Cortex of kidney (tissue), 1 donor: ENCODE measurements at regions not wholly inside any gene's neighbourhood (a gene's known extent, or its start where the extent isn't known, plus 50 kb on each side); places are given as distances from the start of the nearest gene placed in this dataset.

Experiments
- DNase-seq: peaks from one replicate; lab custom pipeline; 2025; lab: John Stamatoyannopoulos, UW

DNA sequence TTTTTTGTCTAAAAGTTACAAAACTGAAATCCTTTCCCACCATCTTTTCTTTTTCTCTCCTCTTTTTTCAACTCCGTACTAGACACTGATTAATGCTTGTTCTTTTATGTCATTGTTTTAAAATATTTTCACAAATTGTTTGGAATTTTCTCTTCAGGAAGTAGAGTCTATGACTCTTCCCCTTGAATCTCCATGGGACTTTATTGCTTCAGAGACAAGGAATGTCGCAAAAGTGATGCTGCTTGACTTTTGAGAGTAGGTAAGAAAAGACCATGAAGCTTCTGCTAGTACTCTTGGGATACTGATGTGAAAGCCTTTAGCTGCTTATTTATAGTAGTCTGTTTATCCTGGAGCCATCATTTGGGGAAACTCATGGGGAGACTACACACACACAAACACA lies 260.1 kb upstream of the SLC10A2 start:
- DNase-seq, result no peak

DNA sequence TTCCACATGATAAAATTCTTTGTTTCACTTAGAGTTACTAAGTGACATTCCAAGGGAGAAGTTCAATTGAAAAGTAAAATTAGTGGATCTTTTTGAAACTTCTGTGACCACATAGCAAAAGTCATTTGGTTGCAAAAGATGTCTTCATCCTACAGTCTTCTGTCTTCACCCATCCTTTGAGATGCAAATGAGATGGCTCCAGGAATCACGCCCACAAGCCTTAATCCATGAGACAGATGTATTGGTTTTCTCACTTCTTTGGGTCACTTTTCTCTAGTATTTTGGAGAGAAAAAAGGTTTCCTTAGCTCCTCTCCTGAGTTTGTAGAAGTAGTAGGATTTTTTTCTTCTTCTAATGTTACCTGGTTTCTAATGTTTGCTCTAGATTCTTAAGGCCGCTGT lies 259.5 kb upstream of the SLC10A2 start:
- no peak for DNase-seq

DNA sequence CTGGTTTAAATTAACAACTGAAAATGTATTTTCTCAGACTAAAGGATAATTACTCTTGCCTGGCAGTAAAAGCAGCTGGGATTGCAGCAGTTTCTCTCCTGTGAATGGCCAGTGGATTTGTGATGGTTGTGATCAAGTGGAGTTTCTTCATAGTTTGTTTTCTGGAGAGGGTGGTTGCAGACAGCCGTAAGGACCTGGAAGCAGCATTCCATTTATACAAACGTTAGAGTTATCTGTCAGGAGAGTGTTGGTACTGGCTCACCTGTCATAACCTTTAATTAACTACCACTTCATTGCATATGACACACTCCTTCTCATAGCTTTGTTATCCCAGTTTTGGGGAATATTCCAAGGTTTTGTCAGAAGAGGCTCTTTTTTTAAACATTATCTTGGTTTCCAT lies 258.4 kb upstream of the SLC10A2 start:
- no peak for DNase-seq

DNA sequence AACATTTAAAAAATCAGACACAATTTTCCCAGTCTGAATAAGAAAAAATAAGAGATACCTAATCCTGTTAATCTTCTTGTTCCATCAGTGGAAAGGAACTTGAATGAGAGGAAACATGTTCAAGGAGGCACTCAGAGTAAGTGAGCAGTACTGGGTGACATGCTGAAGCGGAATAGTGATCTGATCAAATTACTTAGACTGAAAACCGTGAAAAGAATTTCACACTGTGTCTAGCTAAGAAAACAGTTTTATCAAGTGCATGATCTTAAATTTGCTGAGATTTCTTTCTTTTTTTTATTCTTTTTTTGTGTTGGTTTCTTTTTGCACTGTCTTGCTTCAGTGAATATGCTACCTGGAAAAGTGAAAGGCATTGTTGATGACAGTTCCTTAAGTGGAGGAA lies 249.5 kb upstream of the SLC10A2 start:
- DNase-seq, result no peak

DNA sequence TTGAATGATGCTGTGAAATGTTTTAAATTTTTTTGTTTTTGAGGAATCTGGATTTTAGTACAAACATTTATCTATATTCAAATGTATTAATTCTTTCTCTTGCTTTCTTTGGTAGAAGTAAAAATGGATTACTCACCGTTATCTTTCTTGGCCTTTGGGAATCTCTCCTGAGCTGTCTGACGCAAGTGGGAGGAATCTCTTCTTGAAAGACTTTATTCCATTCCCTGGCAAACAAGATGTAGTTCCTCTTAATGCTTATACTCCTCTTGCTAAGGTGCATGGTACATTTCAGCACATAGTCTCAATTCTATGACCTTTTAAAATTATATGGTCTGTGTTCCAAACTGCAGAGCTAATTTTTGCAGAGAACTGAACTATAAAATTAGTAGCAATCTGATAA lies 246.2 kb upstream of the SLC10A2 start:
- no peak for DNase-seq

DNA sequence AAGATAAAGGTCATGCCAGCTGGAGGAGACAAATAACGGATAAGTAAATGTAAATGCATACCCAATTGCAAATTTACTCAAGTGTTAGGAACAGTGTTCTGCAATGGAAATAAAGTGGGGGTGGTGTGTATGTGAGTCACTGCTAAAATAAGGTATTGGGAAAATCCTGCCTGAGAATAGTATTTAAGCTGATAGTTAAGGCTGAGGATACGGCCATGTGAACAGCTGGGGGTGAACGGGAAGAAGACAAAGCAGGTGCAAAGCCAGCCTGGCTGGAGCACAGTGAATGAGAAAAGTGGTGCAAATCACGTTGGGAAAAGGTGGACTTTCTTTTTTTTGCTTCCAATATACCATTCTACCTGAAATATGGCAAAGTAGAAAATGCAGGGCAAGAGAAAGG lies 242.4 kb upstream of the SLC10A2 start:
- DNase-seq, result no peak

DNA sequence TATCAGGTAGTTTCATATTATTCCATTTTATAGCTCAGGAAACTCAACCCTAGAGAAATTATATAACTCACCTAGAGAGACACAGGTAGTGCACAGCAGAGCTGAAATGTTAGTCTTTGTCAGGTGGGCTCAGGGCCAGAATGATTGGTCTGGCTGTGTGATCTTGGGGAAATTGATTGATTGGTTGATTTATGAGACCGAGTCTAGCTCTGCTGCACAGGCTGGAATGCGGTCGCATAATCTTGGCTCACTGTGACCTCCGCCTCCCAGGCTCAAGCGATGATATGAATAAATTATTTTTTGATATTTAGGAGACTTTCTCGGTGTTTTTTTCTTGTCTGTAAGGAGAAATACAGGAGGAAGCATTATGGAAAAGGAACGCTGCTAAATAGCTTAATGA lies 239.9 kb upstream of the SLC10A2 start:
- DNase-seq, result no peak

DNA sequence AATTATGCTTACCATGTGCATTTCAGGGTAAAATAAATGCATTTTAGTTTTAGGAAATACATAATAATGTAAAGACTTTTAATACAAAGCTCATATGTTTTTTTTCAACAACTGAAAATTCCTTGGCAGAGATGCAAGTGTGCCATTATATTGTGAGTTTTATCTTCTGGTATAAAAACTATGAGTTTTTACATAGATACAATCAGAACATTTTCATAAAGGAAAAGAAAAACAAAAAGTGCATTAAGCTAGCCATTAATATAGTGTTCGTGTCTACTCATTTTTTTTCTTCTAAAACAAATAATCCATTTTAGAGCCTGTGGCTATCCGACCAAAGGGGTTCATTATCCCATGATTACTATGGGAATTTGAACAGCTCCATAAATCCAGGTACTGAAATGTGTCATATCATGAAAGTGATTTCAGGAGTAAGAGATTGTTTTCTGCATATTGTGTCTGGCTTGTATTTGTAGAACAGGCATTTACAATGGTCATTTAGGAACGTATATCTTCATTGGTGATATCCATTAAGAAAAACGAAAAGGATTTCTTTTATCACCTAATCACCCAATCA lies 236.9 kb upstream of the SLC10A2 start:
- DNase-seq, result no peak

DNA sequence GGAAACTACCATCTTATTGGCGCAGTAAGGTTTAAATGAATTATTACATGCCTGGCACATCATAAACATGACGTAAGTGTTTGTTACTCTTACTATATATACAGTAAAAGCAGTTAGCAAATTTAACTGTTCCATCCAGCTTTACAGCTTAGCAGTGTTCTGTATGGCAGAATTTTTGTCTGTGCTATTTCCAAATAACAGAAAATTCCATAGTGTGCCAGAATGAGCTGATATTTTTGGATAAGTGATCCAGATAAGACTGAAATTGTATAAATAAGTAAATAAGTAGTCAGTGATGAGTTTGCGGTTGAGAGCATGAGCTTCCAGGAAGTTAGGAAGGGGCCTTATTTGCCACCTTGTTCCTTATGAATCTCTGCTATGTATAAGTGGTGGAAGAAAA lies 236.5 kb upstream of the SLC10A2 start:
- DNase-seq, result no peak

DNA sequence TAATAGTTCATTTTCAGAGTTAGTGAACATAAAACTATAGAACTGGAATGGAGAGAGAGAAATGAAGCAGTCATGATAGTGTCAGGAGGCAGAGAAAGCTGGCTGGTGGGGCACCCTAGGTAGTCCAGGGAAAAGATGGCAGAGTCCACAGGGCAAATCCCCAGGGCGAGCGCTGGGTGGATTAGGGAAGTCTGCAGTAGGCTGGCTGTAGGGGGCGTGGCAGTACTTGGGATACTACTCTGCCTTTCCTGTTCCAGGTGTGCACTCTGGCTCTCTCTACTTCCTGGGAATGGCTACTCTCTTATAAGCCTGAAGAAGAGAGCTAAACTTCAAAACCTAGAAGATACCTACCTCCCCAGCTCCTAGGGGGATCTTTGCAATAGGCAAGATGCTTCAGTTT lies 232.9 kb upstream of the SLC10A2 start:
- DNase-seq, result no peak

DNA sequence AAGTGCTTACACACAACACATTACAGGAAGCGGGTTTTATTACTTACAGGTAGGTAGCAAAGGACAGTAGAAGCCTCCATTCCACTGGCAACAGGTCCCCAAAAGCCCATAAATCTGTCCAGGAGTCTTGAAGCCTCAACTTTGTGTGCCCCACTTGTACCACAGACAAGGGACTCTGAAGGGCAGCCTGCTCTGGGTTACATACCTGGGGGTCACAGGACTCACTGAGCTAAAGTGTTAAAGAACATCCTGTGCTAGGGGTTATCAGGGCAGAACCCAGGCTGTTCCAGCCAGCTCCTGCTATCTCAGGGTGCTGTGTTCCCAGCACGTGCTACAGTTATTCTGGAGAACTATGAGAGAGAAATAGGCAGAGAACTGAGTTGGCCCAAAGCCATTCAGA lies 230.9 kb upstream of the SLC10A2 start:
- DNase-seq, result no peak

DNA sequence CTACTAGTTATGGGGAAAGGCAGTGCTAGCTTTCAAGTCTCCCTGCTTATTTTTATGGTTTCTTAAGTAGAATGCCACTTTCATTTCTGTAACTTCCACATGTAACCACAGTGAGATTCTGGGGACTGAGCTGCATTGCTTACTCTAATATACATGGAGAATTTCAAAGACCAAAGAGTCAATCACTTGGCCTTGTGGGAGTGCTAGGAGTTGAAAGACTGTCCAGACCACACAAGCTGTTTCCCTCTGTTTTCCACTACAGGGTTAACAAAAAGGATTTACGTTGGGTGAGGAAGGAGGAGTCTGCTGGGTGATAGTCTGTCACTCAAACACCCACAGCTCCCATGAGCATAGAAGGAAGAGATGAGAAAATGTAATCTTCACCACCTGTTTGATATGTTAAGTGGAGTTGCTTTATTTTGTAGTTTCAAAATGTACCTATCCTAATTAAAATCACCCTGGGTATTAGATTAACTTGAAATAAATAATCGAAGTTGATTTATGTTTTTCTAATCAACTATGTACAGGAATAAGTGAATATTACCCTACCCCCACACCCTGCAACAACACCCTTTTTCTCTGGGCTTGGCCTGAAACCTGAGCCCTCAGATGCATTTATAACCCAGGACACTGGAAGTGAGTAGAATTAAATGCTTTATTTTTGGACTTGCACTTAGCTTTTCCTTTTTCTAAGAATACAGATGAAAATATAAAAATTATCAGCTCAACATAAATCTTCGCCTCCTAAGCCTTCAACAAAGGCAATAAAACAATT lies 225.8 kb upstream of the SLC10A2 start:
- no peak for DNase-seq

DNA sequence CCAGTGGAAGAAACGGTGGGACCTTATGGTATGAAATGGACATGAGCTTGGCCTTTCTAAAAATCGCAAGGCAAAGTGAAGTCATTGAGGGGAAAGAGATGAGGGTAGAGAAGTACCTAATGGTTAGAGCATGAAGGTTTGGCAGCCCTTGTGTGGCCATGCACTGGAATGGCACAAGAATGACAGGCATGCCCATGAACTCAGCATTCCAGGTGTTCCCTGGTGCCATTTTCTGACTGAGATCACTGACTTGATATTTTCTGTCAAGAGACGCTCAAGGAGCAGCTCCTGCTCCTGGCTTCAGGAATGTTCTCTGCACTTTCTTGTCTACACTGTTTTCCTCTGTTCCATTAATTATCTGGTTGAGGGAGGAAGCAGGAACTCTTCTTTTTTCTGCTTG lies 225.0 kb upstream of the SLC10A2 start:
- no peak for DNase-seq

DNA sequence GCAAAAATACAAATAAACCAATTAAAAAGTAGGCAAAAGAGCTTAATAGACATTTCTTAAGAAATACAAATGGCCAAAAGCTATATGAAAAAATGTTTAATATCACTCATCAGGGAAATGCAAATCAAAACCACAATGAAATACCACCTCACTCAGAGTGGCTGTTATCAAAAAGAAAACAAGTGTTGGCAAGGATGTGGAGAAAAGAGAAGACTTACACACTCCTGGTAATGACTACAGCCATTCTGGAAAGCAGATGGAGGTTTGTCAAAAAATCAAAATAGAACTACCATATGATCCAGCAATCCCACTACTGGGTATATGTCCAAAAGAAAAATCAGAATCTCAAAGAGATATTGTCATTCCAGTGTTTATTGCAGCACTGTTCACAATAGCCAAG lies 223.5 kb upstream of the SLC10A2 start:
- no peak for DNase-seq

DNA sequence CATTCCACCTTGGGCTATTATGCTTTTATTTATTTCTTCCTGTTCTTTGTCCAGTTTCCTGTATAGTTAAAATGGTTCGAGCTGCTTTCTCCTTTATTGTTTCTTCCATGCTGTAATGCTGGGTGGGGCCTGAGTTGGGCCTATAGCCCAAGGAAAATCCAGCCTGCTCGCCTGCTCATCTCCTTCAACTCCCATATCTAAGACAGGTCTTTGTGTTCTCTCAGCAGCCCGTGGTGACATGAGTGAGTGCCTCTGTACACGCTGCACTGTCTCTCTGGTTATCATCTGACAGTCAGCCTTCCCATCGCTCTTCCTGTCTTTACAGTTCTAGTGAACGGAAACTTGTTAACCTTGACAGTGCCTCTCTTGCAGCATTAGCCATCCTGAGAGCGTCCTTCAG lies 221.9 kb upstream of the SLC10A2 start:
- no peak for DNase-seq

DNA sequence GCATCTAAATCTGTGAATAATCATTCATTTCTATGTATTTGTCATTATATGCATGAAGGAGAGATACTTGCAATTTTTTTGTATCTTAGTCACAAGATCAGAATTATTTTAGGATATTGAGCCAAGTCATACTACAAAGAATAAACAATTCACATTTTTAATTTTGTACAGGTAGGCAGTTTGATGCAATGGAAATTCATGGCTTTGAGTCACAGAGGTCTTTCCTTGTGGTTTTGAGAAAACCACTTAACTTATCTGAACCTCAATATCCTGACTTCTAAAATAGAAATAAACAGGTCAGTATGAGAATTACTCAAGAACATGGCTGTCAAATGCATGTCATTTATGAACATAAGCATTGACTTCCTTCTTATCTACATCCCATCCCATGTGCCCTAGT lies 221.4 kb upstream of the SLC10A2 start:
- DNase-seq, result no peak

DNA sequence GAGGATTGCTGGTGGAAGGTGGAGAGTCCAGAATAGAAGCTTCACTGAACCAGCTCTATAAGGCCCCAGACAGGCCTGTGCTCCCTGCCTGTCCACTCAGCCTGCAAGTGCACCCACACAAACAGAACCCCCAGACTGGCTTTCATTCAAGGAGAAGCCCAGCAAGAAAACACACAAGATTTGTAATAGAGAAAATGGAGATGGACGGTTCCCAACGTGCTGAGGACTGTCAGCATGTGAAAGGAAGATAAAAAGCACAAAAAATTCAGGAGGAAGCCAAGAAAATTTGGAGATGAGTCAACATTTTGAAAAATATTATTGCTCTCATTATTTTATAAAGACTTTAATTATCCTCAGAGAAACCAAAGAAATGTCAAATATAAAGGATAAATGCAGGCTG lies 218.2 kb upstream of the SLC10A2 start:
- no peak for DNase-seq

DNA sequence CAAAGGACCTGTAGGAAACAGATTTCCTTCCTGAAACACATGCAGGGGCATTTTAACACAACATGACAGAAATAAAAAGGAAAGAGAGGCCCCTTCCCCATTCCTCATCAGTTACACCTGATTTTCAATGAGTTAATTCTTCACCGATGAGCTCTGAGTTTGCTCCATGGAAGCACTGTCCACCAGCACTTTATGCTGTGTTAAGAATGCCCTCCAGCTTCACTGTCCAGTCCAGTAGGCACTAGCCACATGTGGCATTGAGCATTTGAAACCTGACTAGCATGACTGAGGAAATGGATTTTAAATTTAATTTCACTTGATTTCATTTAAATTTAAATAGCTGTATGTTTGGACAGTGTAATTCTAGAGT lies 217.2 kb upstream of the SLC10A2 start:
- no peak for DNase-seq

DNA sequence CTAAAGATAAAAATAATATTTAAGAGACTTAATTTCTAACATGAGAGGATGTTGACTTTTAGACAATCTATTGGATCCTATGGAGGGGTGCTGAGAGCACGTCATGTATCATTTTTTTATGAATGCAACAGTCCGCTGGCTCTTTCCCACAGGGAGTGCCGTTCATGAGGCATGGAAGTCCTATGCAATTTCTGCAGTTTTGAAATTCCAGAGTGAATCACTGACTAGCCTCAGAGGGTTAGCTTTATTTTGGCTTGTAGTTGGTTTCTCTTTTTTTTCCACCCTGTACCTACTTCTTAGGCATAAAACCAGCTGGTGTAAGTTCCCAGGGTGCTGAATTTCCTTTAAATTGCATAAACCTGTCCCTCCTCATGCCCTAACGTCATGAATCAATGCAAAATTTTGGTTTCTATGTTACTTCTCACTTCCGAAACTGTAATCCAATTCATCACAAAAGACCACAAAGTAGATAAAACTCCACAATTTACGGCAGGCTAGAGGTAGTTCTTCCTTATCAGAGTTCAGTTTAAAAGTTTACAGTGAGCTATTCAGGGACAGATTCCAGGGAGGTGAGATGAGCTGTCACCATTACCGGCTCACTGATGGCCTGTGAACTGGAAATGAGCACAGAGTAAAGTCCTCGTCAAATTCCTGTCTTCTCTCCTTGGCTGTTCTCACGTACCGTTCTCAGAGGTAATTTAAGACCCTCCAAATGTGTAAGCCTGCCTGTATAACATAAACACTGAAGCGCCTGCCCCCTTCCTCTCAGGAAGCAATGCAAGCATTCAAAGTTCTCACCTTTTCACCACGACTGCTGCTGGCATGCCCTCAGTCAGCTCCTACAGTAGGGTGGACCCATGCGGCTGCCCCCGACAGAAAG lies 216.6 kb upstream of the SLC10A2 start:
- DNase-seq, result no peak

DNA sequence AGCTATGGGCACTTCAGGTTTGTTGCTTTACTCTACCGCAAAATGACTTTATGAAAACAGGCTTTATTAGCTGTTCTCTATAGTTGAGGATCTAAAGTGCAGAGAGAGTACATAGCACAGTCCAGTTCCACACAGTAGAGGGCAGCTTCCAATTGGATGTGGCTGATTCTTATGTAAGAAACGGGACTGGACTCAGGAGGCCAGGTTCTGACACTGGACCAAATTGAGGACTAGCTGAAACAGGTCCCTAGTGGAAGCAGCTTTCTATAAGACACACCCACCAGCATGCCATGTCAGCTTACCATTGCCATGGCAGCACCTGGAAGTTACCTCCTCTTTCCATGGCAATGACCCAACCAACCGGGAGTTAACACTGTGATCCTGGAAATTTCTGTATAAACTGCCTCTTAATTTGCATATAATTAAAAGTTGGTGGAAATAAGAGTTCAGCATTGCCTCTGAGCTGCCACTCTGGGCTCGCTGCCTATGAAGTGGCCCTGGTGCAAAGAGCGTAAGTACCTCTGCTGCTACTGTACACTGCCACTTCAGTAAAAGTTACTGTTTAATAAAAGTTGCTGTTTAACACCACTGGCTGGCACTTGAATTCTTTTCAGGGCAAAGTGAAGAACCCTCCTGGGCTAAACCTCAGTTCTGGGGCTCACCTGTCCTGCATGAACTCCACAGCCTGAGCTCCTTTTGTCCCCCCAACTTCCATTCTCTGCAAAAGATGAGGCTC lies 211.9 kb upstream of the SLC10A2 start:
- no peak for DNase-seq

DNA sequence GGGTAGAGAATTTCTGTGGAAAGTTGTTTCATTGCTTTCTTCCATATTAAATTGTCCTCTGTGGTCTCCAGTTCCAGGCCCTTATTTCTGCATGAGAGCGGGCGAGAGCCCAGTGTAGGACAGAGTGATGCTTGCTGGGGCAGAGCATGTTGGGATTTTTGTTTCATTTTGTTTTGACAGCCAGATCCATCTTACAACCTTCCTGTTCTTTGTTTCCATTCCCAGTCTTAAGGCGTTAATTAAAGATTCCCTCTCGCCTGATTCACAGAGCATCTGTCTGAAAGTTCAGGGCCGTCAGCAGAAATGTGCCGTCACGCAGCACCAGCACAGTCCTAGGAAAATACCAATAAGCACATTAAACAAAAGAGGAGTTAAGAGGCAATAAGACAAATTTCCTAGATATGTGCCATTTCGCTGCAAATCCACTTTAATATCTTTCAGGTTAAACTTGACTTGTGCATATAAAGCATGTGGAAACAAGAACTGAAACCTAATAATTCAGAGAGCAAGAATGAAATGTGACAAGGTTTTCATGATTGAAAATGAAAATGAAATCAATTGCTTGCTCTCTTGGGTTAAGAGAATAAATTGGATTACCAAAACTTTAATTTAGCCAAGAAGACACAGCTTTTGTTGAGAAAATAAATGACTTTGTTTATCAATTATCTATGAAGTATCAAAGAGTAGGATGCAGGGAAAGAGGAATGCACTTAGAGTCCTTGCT lies 210.7 kb upstream of the SLC10A2 start:
- no peak for DNase-seq

DNA sequence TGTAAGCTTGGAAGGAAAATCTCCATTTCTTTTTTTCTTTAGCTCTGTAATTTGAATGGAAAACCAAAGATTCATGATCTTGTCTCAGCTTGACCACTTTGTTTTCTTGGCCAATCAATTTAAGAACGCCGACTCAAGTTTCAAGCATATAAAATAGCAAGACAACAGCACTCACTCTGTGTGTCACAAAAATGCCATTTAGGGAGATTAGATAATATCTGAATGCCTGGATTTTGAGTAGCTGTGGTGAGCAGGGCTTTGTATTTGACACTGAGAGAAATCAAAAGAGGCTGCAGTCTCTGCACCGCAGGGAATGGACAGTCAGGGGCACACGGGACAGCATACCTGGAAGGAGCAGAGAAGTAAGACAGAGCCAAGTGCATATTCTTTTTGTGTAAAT lies 209.5 kb upstream of the SLC10A2 start:
- no peak for DNase-seq
